GM19324 (cell line): ENCODE measurements at regions not wholly inside any gene's neighbourhood (a gene's known extent, or its start where the extent isn't known, plus 50 kb on each side); places are given as distances from the start of the nearest gene placed in this dataset.
"Not testable (repeated sequence)": the region's sequence is repeated elsewhere in the genome, so short reads cannot be mapped to it uniquely, and the experiment has no call there.

Source experiments
- ATAC-seq: cut with Tn5 transposase; IDR thresholded peaks from one replicate; pipeline ENCODE4 v1.9.1; 2021; ENCODE audit warnings: mild to moderate bottlenecking, moderate library complexity; ENCODE audit not compliant: unreplicated experiment, low FRiP score

DNA sequence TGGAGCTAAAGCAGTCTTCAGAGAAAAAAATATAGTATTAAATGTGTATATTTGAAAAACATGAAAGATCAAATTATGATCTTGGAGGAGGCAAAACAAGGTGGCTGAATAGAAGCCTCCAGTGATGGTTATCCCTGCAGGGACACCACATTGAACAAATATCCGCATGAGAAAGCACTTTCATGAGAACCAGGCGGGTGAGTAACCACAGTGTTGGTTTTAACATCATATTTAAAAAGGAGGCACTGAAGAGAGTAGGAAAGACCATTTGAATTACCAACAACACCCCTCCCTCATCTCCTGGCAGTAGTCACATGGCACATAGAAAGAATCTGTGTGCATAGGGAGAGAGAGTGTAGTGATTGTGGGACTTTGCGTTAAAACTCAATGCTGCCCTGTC is 759.6 kb upstream of the NRXN1 start:
- ATAC-seq = no peak

DNA sequence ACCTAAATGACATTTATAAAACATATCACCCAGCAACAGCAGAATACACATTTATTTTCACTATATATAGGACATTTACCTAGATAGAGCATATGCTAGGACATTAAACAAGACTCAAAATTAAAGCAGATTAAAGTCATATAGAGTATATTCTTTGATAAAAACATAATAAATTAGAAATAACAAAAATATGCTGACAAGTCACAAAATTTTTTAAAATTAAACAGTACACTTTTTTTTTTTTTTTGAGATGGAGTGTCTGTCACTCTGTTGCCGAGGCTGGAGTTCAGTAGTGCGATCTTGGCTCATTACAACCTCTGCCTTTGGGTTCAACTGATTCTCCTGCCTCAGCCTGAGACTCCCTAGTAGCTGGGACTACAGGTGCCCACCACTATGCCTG is 758.9 kb upstream of the NRXN1 start:
- ATAC-seq = no peak

DNA sequence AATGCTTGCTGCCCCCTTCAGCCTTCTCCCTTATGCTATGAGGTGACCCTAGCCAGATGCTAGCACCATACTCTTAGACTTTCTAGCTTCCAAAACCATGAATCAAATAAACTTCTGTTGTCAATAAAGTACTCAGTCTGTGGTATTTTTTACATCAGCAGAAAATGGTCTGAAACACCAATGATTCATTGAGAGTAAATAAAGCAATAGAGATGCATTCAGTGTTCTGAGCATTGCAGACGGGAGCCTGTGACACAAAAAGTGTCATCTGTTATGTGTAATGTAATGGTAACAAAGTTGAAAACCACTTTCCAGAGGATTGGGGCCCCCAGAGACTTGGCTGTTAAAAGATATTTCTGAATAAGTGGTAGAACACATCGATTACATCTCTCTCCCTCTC is 758.0 kb upstream of the NRXN1 start:
- ATAC-seq = no peak

DNA sequence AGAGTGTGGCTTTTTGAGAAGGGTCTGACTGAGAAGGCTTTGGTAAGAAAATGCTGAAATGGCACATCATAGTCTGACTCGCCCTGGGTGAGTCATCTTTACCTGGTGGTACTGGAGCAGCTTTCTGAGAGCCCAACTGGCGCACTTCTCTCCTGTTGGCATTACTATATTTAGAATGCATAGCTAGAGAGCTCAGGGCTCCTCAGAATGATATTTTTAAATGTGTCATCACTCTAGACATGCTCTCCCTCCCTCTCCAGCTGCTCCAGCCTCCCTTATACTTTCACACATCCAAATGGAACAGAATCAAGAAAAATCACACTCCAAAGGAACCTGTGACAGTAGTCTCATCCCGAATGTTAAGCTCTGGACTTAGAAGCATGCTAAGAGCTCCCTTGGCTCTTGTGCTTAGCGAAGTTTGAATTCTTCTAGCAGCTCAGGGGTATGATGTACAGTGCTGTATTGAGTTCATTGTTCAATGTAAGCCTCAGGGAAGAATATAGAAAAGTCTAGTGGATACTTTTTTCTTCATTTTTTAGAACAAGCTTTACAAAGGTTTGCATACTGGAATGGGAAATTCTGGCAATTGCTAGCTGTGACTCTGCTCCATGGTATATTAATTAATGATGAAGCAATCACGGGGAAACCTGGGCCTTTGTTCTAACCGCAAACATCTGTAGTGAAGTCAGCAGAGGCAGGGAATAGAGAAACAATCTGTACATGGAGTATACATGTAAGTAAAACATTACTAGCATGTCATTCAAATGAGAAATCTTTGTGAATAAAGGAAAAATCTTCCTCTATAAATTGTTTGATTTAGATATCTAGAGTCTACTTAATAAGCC is 751.2 kb upstream of the NRXN1 start:
- ATAC-seq = no peak

DNA sequence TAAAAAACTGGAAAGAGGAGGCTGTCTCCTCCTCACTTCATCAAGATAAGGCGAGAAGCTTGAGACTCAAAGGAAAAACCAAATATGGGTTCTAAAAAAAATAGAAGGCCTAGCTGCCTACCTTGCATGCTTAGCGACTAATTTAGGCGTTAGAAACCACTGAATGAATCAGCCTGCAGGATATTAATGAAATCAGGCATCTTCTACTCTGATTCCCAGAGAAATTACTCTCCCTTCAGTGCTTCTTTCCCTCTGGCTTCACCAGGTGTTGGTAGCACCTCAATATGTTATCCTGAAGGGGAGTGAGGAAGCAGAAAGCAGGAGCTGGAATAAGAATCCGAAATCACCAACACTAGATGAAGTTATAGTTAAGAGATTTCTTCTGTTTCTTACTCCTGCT is 749.8 kb upstream of the NRXN1 start:
- ATAC-seq = no peak

DNA sequence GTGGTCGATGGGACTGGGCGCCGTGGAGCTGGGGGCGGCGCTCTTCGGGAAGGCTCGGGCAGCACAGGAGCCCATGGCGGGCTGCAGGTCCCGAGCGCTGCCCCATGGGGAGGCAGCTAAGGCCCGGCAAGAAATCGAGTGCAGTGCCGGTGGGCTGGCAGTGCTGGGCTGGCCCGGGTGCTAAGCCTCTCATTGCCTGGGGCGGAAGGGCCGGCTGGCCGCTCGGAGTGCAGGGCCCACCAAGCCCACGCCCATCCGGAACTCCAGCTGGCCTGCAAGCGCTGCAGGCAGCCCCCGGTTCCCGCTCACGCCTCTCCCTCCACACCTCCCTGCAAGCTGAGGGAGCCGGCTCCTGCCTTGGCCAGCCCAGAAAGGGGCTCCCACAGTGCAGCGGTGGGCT is 748.4 kb upstream of the NRXN1 start:
- no peak for ATAC-seq

DNA sequence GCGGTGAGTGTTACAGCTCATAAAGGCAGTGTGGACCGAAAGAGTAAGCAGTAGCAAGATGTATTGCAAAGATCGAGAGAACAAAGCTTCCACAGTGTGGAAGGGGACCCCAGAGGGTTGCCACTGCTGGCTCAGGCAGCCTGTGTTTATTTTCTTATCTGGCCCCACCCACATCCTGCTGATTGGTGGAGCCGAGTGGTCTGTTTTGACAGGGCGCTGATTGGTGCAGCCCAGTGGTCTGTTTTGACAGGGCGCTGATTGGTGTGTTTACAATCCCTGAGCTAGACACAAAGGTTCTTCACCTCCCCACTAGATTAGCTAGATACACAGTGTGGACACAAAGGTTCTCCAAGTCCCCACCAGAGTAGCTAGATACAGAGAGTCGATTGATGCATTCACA is 747.8 kb upstream of the NRXN1 start:
- ATAC-seq = not testable (repeated sequence)

DNA sequence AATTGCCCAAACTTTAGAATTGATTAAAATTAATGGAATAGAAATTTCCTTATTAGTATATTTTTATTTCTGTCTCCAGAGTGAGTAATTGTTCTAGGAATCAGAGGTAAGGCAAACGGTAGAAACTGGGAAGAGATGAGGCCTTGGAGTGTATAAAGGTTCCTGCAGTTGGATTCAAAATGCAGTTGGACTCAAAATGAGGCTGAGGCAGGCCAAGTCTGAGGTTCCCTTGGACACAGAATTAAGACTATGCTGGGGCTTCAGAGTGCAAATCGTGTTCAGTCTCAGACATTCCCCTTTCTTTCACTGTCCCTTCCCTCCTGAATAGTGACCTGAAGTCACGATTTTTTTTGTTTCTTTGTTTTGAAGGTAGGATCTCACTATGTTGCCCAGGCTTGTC is 746.9 kb upstream of the NRXN1 start:
- no peak for ATAC-seq

DNA sequence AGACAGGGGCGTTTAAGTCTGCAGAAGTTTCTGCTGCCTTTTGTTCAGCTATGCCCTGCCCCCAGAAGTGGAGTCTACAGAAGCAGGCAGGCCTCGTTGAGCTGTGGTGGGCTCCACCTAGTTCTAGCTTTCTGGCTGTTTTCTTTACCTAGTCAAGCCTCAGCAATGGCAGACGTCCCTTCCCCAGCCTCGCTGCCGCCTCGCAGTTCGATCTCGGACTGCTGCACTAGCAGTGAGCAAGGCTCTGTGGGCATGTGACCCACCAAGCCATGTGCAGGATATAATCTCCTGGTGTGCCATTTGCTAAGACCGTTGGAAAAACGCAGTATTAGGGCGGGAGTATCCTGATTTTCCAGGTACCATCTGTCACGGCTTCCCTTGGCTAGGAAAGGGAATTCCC is 742.7 kb upstream of the NRXN1 start:
- not testable (repeated sequence) for ATAC-seq

DNA sequence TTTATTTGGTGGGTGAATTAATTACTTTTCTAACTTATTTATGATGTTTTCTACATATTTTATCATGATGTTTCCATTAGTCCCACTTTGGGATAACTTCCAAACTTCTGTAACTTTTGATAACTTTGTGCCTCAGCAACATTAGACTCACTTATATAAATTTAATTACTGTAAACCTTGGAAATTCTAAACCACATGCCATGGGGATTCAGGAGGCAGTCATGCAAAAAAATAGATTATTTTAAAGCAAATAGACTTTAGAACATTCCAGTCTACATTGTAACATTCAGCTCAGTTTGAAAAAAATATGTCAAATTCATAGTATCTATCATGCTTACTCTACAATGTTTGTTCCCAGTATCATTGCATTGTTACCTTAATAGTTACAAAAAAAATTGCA is 728.5 kb upstream of the NRXN1 start:
- ATAC-seq = no peak

DNA sequence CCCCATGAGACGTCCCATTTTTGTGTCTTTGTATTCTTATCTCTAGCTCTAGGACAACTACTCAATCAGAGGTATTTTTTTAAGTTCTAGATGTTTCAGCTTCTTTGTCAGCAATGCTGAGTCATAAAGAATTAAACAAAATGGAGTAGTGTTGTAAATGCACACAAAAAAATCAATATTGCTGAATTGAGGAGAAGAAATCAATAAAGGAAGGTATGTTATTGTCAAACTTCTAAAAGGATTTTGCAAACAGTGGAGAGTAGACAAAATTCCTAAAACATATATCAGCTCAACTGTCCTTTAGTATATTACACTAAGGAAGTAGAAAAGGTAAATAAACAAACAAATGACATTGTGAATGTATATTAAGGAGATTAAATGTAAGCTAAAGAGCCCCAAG is 726.1 kb upstream of the NRXN1 start:
- no peak for ATAC-seq

DNA sequence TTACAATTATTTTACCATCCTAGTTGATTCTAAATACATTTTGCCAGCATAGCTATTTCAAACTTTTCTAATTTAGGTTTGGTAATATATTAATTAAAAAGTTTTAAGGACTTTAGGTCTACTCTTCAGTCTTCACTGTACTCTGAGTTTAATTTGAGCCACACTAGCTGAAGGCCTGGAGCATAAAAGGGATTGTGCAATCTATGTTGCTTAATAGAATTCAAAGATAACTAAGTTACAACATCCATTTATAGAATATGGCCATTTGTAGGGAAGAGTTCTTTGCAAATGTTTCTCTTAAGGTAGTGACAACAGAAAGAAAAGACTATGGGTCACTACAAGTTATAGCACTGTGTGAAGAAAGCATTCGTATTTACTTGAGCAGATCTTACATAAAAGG is 702.2 kb upstream of the NRXN1 start:
- no peak for ATAC-seq

DNA sequence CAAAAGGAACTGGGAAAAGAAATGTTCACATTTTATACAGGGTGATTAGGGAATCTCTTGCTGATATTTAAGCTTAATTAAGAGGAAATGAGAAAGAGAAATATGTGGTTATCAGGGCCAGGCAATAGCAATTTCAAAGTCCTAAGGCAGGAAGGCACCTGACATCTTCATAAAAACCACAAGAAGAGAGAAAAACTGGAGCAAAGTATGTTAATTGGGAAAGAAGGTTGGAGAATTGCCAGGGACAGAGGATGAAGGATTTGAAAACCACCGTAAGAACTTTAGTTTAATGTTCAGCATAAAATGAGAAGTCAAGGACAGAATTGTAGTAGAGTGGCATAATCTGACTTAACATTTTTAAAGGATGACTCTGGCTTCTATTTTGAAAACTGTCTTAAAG is 691.8 kb upstream of the NRXN1 start:
- ATAC-seq = no peak

DNA sequence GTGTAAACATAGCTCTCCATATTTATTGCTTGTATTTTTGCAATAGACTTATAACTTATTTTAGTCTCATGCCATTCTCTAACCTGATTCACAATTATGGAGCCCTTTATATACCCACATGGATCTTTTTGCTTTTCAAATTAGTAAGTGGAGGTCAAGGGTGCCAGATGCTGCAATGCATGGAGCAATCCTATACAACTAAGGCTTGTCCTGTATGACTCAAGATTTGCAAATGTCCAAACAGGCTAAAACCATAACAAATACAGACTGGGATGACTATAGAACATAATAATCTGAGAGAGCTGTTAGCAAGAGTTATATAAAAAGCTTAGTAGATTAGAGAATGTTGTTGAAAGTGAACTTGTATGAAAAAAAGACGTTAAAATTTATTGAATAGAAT is 690.4 kb upstream of the NRXN1 start:
- no peak for ATAC-seq

DNA sequence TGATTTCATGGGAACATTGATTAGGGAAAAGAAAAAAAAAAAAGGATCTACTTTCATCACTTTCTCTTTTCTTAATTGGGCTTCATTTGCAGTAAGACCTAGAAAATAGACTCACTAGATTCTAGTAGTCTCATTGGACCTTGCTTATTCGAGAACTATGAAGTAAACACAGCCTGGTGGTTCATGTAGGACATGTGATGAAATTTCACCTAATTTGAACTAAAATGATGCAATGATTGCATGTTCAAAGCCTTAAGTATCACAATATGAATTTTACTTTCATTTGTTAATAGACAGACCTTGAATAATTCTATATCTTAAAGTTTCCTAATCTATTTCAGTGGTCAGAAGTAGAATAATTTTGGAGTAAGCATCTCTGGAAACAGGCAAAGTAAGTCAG is 688.9 kb upstream of the NRXN1 start:
- no peak for ATAC-seq

DNA sequence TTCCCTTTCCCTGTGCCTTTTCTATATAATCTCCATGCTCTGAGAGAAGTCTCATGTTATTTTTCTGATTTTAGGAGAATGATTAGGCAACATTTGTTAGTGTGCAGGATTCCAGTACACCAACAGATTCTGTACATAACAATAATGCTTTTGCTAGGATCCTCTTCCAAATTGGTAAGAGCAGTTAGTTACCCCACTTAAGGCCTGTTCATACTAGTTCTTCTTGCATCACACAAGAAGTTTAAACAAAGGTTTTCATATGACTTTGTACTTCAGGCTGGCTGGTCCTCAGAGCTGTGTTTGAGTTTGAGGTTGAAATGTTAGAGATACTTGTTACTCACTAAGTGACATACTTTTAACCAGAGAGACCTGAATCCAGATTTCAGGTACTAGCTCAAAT is 686.9 kb upstream of the NRXN1 start:
- no peak for ATAC-seq

DNA sequence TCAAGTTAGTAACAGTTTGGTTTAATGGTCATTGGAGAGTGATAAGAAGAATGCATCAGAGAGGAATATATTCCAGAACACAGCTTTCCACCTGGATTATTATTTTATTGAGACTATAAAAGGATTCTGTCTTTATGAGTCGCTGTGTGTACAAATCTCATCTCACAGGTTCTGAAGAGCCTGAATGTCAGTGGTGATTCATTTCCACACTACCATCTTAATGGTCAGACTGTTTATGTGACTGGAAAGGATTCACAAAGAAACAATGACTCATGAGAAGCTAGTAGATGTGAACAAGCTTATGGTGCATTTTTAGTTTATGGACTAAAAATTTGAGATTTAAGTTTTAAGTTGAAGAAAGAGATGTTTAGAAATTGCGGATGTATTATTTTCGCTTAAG is 685.4 kb upstream of the NRXN1 start:
- no peak for ATAC-seq

DNA sequence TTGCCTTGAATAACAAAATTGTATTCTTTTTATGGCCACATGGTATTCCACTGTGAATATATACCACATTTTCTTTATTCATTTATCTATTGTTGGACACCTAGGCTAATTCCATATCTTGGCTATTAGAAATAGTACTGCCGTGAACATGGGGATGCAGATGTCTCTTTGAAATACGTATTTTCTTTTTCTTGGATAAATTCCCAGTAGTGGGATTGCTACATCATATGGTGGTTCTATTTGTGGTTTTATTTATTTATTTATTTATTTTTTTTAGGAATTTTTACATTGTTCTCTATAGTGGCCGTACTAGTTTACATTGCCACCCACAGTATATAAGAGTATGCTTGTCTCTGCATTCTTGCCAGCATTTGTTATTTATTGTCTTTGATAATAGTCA is 679.8 kb upstream of the NRXN1 start:
- ATAC-seq = no peak

DNA sequence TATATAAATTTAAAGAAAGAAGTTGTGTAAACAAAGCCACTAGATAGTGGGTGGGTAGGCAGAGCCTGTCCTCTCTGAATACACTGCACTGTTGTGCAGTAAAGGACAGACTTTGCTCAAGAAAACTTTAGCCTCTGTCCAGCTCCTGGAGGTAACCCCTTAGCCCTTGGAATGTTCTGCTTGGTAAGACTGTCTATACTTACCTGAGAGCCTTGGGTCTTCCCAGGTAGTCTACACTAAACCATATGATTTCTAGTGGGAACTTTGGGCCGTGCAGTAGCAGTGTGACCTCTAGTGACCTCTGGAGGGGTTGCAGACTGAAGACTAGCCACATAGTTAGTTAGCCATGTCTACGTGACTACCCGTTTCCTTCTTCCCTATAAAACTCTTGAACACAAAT is 678.3 kb upstream of the NRXN1 start:
- ATAC-seq = no peak

DNA sequence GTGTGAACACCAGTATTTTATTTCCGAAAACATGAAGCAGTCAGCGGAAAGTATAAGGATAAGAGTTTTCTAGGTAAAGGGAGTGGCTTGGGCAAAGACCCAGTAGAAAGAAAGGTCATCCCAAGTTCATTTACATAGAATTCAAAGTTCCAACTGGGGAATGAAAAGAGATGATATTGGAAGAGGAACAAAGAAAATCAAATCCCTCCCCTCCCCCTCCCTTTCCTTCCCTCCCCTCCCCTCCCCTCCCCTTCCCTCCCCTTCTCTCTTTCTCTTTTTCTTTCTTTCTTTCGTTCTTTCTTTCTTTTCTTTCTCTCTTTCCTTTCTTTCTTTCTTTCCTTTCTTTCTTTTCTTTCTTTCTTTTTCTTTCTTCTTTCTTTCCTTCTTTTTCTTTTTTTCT is 675.7 kb upstream of the NRXN1 start:
- no peak for ATAC-seq

DNA sequence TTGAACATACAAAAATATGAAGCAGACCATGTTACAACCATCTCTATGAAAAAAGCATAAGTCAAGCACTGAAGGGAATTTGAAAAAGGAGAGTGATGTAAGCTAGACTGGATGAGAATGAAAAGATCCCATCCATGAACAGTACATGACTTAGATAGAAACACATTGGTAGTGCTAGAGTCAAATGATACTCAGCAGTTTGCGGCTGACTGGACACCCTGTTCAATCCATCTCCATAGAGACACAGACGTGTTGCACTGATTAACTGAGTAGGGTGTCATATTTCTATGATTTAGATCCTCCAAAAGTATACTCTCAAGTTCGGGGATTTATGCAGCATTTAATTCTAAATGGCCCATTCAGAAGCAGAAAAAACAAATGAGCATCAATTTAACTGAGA is 674.3 kb upstream of the NRXN1 start:
- ATAC-seq = no peak

DNA sequence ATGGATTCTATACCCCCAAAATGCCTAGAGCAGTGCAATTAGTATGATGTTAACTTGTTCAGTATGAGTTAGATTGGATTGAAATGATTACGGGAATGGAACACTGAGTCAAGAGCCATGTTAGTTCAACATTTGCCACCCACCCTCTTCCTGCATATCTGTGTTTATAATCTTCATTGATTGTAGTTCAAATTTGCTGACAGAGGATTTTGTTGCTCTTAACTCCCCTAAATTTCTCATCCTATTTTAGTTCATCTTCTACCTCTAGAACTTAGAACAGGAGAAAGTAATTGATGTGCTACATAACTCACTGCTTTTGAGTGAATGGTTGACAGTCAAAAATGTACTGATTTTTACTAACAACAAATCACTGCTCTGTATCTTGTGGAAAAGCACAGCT is 673.5 kb upstream of the NRXN1 start:
- ATAC-seq = no peak

DNA sequence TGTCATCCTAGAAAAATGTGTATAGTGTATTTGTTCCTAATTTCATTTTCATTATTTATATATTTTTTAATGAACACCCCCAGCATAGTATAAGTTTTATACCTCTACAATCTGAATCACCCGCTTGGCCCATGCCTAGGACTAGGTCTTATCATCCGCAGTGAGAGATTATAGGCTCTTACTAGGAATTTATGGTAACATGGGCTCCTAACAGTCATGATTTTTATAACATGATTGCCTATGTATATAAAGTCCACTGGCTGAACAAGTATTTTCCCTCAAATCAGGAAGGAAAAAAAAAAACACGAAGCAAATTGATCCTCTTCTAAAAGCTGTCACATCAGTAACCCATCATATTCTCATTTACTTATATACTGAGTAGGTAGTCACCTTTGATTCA is 666.1 kb upstream of the NRXN1 start:
- no peak for ATAC-seq
